HG03469 (cell line): ENCODE measurements at regions not wholly inside any gene's neighbourhood (a gene's known extent, or its start where the extent isn't known, plus 50 kb on each side); places are given as distances from the start of the nearest gene placed in this dataset.

Source experiments
- ATAC-seq: cut with Tn5 transposase; IDR thresholded peaks from one replicate; pipeline ENCODE4 v1.9.1; 2021; ENCODE audit warnings: mild to moderate bottlenecking, moderate library complexity, moderate number of reproducible peaks; ENCODE audit not compliant: unreplicated experiment

DNA sequence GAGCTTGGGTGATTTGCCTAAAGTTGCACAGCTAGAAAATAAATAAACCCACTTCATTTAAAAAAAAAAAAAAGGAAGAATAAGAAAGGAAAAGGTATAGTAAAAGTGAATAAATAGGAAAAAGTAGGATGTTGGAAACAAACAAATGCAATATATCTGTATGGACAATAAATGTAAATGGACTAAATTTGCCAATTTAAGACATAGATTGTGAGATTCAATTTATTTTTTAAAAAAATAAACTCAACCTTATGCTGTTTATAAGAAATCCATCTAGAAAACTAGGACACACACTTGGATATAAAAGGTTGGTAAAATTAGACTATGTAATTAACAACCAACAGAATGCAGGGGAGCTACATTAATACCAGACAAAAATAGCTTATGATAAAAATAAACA is 300.0 kb downstream of the AJAP1 start:
- no peak for ATAC-seq

DNA sequence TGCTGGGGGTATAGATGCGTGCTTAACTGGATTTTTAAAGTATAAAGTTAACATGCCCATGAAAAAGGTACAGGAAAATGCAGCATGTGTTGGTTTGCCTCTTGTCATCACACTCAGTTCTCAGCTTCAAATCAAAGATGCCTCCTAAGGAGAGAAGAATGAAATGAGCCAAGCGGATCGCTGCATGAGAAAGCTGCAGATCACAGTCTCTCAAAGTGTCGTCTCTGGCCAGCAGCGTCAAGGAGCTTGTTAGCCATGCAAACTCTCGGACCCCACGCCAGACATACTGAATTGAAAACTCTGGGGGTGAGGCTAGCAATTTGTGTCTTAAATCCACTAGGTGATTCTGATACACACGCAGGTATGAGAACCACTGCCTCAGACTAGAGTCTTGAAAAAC is 297.2 kb downstream of the AJAP1 start:
- ATAC-seq, result no peak

DNA sequence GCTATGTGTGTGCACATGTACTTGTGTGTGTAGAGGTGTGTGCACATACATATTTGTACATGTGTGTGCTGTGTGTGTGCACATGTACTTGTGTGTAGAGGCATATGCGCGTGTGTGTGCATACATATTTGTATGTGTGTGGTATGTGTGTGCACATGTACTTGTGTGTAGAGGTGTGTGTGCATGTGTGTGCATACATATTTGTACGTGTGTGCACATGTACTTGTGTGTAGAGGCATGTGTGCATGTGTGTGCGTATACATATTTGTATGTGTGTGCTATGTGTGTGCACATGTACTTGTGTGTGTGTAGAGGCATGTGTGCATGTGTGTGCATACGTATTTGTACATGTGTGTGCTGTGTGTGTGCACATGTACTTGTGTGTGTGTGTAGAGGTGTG is 291.9 kb downstream of the AJAP1 start:
- ATAC-seq, result no peak

DNA sequence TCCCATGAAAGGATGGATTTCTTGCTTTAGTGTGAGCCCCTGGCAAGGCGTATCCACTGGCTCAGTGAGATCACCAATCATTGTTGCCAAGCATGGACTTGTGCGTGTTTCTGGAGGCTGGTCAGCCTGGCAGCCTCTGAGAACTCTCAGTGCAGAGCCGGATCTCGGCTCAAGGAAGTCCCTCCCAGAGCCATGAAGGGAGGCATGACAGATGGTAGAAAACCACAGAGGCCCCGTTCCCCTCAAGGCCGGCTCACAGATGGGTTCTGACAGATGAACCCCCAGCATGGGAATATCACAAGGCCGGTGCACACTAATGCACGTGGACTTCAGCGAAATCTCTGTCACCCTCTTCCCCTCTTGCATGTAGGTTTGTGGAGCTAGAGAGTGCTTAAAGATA is 290.5 kb downstream of the AJAP1 start:
- ATAC-seq, result no peak

DNA sequence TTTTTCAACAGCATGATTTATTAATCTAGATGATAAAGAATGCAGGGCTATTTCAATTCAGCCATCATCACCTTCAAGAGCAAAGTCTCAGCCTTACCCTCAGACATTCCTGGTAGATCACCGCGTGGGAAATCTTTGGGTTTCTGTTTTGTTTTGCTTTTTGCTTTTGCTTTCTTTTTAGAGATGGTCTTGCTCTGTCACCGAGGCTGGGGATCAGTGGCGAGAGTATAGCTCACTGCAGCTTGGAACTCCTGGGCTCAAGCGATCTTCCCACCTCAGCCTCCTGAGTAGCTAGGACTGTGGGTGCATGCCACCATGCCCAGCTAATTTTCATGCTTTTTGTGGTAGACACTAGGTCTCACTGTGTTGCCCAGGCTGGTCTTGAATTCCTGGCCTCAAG is 289.7 kb downstream of the AJAP1 start:
- ATAC-seq, result no peak

DNA sequence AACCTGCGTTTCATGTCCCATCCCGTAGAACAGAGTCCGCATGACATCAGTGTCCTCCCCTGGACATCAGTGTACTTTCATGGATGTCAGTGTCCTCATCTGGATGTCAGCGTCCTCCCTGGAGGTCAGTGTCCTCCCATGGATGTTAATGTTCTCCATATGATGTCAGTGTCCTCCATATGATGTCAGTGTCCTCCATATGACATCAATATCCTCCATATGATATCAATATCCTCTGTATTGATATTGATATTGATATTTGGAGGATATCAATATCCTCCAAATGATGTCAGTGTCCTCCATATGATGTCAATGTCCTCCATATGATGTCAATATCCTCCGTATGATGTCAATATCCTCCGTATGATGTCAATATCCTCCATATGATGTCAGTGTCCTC is 284.9 kb downstream of the AJAP1 start:
- ATAC-seq, result no peak

DNA sequence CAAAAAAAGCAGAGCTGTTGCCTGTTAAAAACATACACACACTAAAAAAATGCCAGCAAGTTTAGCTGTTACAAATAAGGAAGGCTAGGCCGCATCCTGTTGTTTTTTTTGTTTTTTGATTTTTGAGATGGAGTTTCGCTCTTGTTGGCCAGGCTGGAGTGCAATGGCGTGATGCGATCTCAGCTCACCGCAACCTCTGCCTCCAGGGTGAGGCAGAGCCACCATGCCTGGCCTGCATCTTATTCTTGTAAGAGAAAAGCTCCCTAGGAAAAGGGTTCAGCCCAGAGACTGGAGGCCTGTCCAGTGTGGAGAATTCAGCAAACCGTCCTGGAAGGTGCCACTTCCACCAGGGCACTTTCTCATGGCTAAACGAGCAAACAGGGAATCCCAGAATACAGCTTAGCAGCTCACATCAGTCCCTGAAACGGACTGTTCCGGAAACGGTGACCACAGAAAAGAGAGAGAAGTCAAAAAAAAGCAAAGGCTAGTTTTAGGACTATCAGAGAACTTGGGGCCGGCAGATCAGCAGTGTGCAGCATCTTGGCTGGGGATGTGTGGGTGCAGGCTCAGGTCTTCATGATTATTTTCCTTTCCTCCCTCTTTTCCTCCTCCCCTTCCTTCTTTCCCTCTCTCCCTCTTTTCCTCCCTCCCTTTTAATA is 283.6 kb downstream of the AJAP1 start:
- ATAC-seq, result no peak

DNA sequence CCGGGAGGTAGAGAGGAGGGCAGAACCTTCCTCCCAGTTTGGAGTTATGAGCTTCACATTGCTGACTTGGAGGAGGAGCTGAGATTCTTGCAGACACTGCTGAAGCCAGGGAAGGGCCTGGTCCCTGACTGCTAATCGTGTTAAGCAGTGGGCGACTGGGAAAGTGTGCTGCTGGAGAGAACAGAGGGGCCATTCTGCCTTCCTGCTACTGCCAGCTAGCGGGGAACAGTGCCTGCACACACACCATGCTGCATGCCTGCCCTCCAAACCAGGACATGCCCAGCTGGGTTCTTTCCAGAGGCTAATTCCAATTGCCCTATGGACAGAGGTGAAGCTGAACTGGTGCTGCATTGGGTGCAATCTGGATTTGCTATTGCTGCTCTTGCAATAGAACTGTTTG is 281.4 kb downstream of the AJAP1 start:
- no peak for ATAC-seq

DNA sequence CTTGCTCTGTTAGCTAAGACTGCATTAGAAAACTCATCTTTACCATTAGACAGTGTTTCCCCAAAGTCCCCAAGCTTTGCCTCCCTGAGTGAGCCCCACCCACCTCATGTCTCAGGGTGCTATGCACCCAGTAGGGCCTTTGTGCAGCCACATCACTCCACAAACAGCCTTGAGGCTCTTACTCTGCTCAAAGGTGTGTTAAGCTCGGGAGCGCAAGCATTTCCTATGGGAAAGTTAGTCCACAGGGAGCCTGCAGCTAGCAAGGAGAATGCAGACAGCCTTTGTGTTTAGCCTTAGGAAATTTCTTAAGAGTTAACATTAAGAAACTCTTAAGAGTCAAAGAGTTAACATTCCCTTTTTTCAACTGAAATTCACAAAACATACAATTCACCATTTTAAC is 278.8 kb downstream of the AJAP1 start:
- no peak for ATAC-seq

DNA sequence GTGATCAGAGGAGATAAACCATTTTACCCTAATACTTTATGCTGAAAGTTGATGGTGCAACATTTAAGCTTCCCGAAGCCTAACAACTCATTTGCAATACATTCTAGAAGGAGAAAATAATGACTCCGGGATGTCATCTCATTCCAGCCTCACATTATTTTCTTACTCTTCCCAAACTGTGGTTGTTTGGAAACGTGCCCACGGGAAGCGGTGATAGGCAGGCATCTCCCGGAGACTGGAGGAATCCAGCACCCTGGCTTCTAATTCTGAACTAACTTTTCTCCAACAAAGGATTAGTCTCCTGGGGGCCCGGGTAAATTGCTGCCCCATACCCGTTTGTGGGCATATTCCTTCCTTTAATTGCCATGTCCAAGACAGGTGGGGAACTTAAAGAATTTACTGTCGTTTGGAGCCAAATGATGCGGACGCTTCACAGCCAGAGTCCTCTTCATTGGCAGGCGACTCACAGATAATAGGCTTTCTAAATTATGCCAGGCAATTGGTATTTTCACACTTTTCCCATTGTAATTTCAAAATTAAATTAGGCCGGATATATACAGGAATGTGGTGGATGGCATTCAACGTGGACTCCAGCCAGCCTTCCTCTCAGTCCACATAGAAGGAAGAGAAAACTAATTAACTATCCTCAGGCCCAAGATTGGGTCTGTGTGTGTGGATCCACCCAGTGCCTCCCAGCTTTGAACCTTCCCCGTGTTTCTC is 278.1 kb downstream of the AJAP1 start:
- no peak for ATAC-seq

DNA sequence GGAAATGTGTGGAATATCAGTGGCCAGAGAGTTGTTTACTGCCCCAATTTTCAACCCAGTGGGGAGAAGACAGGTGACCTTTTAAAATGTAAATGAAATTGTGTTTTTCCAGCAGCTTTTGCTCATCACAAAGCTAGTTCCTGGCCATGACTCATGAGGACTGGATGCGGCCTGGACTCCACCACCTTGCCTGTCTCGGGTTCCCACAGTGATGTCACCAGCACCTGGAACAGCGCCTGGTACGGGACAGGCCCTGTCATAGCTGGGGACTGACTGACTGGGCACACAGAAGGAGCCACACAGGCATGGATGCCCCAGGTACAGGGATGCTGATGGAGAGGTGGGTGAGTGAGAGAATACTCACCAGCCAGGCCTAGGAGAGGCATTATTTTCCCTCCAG is 277.1 kb downstream of the AJAP1 start:
- no peak for ATAC-seq

DNA sequence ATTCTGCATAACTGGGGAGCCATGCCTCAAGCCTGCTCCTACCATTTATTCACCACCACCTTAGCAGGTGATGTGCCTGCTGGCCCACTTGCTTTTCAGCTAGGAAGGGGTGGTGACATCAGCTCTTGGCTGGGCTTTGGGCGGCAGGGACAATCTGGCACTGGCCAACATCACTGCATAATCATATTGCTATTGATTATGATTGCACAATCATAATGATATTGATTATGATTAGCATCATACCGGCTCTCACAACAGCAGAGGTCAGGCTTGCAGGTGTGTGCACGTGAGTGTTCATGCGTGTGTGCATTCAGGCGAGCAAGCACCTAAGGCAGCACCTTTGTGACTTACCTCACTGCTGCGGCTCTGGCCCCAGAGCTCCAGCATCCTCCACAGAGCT is 273.8 kb downstream of the AJAP1 start:
- ATAC-seq, result no peak

DNA sequence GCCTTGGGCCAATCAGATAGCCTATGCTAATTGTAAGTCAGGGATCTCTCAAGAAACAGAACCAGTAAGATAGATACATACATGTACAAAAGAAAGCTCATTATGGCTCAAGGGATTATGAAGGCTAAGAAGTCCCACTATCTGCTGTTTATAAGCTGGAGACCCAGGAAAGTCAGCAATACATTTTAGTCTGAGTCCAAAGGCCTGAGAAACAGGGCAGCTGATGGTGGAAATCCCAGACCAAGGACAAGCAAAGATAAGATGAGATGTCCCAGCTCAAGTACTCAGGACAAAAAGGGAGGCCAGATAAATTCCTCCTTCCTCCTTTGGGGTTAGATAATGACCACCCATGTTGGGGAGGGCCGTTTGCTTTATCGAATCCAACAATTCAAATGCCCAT is 269.9 kb downstream of the AJAP1 start:
- ATAC-seq, result no peak

DNA sequence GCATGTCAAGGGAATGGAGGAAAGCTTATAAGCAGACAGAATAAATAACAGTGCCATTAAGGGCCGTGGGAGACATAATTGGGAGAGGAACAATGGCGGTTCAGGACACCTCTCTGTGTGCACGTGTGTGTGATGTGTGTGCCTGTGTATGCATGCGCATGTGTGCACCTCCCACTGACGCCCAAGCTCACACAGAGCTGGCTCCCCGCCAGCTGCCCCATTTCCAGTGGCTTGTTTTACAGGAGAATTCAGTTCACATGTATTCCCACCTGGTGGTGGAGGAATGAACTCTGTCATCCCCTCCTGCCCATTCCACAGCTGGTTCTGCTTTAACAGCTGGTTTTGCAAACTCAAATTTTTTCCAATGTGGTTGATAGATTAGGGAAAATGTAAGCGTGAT is 262.2 kb downstream of the AJAP1 start:
- no peak for ATAC-seq

DNA sequence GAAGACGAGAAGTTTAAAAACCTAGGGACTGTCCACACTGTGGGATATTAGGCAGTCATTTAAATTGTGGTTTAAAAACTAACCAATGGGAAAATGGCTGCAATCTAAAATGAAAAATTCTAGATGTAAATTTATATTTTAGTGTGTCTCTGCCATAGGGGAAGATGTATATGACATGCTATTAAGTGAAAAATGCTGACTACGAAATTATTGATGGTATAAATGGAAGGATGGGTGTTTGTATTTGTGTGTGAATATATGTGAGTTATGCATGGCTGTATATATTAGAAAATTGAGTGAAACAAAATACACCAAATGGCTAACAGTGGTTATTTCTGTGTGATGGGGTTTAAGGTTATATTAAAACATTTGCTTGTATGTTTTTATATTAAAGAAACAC is 260.7 kb downstream of the AJAP1 start:
- ATAC-seq, result no peak

DNA sequence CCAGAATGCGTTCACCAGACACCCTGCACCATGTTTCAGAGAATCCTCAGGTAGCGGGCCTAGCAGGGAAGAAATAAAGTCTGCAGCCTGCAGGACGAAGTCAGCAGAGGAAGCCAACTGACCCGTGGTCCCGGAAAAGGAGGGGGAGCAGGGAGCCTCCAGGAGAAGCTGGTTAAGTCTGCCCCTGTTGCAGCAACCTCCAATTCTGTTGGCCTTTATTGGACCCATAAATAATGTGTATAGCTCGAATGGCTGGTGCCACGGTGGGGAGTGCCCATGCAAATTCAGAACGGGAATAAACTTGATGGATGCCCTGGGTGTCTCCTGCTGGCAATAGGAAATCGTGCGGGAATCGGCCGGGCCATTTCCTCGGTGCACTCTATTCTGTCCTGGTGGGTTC is 254.1 kb downstream of the AJAP1 start:
- ATAC-seq, result no peak

DNA sequence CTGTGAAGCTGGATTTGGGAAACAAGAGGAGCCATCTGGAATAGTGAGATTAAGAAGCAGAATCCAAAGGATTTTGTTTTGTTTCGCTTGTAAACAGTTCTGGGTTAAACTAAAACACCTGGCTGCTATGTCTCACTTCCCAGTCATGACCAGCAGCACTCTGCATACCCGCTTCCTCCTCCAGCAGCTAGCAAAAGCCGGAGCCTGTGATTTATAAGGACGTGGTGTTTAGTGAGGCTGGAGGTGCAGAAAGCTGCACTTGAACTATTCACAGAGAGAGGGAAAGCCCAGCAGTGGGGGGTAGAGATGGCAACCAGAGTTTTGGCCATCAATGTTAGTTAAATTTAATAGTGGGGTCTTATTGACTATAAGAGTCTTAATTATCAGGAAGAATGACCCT is 240.2 kb downstream of the AJAP1 start:
- no peak for ATAC-seq

DNA sequence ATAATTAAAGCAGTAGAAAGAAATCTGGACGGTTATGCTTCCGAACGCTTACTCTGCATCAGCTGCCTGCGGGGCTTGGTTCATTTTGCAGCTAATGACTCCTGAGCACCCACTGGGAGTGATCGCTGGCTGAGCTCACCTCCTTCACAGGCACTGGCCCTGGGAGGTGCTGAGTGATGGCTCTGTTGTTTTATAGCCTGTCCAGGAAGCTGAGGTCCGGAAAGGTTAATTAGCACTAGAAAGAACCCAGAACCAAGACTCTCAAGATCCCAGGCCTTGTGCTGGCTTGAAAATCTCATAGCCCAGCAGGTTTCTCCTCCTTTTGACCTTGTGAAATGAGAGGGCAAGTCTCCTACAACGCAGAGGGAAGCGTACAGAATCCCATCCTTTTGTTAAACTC is 226.2 kb downstream of the AJAP1 start:
- ATAC-seq, result no peak

DNA sequence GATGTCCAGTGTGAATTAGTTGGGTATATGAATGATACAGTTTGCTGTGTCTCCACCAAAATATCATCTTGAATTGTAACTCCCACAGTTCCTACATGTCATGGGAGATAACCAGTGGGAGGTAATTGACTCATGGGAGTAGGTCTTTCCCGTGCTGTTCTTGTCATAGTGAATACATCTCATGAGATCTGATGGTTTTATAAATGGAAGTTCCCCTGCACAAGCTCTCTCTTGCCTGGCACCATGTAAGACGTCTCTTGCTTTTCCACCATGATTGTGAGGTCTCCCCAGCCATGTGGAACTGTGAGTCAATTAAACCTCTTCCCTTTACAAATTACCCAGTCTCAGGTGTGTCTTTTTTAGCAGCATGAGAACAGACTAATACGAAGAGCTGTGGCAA is 223.0 kb downstream of the AJAP1 start:
- ATAC-seq, result no peak

DNA sequence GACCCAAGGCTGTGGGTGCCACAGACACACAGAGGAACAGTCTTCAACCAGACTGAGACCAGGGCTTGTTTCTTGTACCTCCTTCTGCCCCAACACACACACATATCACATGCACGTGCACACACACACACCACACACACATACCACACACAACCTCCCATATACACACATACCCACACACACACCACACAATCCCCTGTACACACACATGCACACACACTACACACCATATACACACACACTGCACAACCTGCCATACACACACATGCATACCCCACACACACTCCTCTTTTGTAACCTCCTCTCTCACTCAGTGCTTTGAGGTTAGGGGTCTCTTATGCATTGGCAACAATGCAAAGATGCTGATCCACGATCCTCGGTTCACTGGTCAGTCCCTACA is 217.0 kb downstream of the AJAP1 start:
- no peak for ATAC-seq

DNA sequence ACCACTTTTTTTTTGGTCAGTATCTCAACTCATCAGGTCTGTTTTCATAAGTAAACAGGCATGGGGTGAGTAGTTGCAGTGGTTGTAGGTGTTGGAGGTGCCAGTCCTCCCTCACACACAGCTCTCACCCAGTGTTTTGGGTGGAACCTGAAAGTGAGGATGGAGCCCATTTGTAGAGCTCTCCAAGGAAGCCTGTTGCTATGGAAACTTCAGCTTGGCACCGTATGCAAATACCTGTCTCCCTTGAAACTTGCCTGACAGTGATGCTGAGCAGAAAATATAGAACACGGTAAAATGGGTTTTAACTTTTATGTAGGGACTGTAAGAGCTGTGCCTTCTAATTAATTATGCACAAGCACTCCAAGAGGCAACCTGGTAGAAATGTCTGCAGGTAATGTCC is 214.1 kb downstream of the AJAP1 start:
- no peak for ATAC-seq

DNA sequence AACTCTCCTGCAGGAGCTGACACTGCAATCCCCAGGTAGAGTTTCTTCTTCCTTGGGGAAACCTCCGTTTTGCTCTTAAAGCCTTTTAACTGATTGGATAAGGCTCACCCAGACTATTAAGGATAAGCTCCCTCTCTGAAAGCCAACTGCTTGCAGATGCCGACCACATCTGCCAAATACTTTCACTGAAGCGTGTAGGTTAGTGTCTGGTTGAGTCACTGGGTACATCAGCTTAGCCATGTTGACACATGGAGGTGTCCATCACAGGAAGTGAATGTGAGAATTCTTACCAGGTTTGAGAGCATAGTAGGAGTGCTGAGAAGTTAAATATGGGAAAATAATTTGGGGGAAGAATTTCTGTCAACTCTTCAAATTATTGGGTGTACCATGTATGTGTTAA is 202.0 kb downstream of the AJAP1 start:
- ATAC-seq, result no peak

DNA sequence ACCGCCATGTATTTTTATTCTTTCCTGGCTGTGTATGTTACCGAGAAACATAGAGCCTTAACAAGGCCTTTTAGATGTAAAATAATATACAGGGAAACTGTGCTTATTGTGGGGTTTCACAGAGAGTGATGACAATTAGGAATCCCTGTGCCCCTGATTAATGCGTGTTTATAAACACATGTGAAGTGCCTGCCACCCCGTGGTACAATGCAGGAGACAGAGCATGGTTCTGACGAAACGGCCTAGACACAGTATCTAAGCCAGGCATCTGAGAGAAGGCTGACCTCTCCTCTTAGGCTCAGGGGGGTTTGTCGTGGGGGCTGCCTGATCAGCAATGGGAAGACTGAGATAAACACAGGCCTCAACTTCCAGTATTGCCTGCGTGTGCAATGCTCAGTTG is 200.0 kb downstream of the AJAP1 start:
- ATAC-seq, result no peak
